ENCODE measurements at regions not wholly inside any gene's neighbourhood (a gene's known extent, or its start where the extent isn't known, plus 50 kb on each side); places are given as distances from the start of the nearest gene placed in this dataset.

DNA sequence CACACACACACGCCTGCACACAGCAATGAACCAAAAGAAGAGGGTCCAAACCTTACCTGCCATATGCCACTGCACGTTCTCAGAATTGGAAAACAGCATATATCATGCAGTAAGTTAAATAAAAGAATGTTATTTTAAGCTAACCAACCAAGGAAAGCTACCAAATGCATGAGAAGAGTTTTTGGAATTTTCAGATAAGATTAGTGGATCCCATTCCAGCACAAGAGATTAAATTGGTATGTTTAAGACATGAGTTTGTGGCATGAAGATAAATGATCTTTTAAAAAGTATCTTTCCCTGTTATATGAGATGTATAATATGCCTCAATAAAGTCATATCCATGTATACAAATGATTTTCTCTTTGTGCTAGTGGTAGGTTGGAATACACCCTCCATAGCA lies 811.4 kb downstream of the NR2F2 start:
- no peak for TF ChIP-seq SUZ12 (IDR thresholded peaks at IDR 0.05; ENCODE audit: extremely low read depth, insufficient read depth, insufficient read length)
- TF ChIP-seq YY1 (IDR thresholded peaks at IDR 0.05; ENCODE audit: insufficient read depth, insufficient read length): no peak
- no peak for TF ChIP-seq ZNF274 (IDR thresholded peaks at IDR 0.05; ENCODE audit: low read depth, low read length)
